ENCODE measurements at regions not wholly inside any gene's neighbourhood (a gene's known extent, or its start where the extent isn't known, plus 50 kb on each side); places are given as distances from the start of the nearest gene placed in this dataset.

- ChIA-PET POLR2A (ENCODE audit: partially characterized antibody) (no interaction called here), CTCF (ENCODE audit: partially characterized antibody) (no interaction called here)
- H3K4me3 ChIP-seq (ENCODE audit: low read length in 2 of 2), result no peak overlapping the region
- Mint-ChIP-seq H3K9me3 (peaks cover 0 to 3% (median 0%) of the 10 kb centered on the region in 8 donors), H3K27me3 (peaks cover 0 to 6% of the 10 kb centered on the region in 2 donors), H3K36me3 (no peaks in the 10 kb centered on the region), H3K27ac (no peak overlapping the region), H3K4me3 (no peak overlapping the region), H3K4me1 (no peaks in the 10 kb centered on the region)
- no peak overlapping the region for H3K27ac ChIP-seq (ENCODE audit: low read depth, low read length)
- DNase-seq, result no peak
- H3K9me3 ChIP-seq (ENCODE audit: control insufficient read depth in 1 of 2, low read length in 2 of 2), result no peaks in the 10 kb centered on the region
- H3K36me3 ChIP-seq (ENCODE audit: insufficient read depth, low read length), result no peaks in the 10 kb centered on the region
- intact Hi-C loops (cut with micrococcal nuclease), result no loop called here
- no peaks in the 10 kb centered on the region for H3K27me3 ChIP-seq (ENCODE audit: insufficient read depth, low read length)
- H3K4me1 ChIP-seq (ENCODE audit: insufficient read depth, low read length), result no peaks in the 10 kb centered on the region
These were observed 345.9 kb upstream of the SHH start for GRCh38 chr7:156158213-156158612.

GRCh38 chr7:156157409-156158012, 345.2 kb upstream of the SHH start:
- no peak overlapping the region for H3K4me3 Mint-ChIP-seq
- H3K27ac Mint-ChIP-seq, result no peak overlapping the region
- H3K9me3 Mint-ChIP-seq, result peaks cover 0 to 3% (median 0%) of the 10 kb centered on the region in 8 donors
- no peak overlapping the region for H3K27ac ChIP-seq (ENCODE audit: low read depth, low read length)
- no peaks in the 10 kb centered on the region for H3K36me3 ChIP-seq (ENCODE audit: insufficient read depth, low read length)
- ChIA-PET POLR2A (ENCODE audit: partially characterized antibody) (no interaction called here), CTCF (ENCODE audit: partially characterized antibody) (no interaction called here)
- no peak overlapping the region for H3K4me3 ChIP-seq (ENCODE audit: low read length in 2 of 2)
- no peak for DNase-seq
- H3K36me3 Mint-ChIP-seq, result no peaks in the 10 kb centered on the region
- no peaks in the 10 kb centered on the region for H3K4me1 Mint-ChIP-seq
- H3K4me1 ChIP-seq (ENCODE audit: insufficient read depth, low read length), result no peaks in the 10 kb centered on the region
- peaks cover 0 to 6% of the 10 kb centered on the region in 2 donors for H3K27me3 Mint-ChIP-seq
- H3K9me3 ChIP-seq (ENCODE audit: control insufficient read depth in 1 of 2, low read length in 2 of 2), result no peaks in the 10 kb centered on the region
- no peaks in the 10 kb centered on the region for H3K27me3 ChIP-seq (ENCODE audit: insufficient read depth, low read length)
- intact Hi-C loops (cut with micrococcal nuclease), result no loop called here

GRCh38 chr7:156156734-156157408, 344.6 kb upstream of the SHH start:
- Histone ChIP-seq H3K4me3 (ENCODE audit: low read length in 2 of 2) (no peak overlapping the region), H3K27me3 (ENCODE audit: insufficient read depth, low read length) (no peaks in the 10 kb centered on the region), H3K27ac (ENCODE audit: low read depth, low read length) (no peak overlapping the region), H3K4me1 (ENCODE audit: insufficient read depth, low read length) (no peaks in the 10 kb centered on the region), H3K36me3 (ENCODE audit: insufficient read depth, low read length) (no peaks in the 10 kb centered on the region), H3K9me3 (ENCODE audit: control insufficient read depth in 1 of 2, low read length in 2 of 2) (no peaks in the 10 kb centered on the region)
- DNase-seq, result no peak
- Mint-ChIP-seq H3K4me3 (peak overlapping the region in 1 of 8 donors; percentile 46), H3K4me1 (no peaks in the 10 kb centered on the region), H3K27ac (no peak overlapping the region), H3K27me3 (peaks cover 0 to 6% of the 10 kb centered on the region in 2 donors), H3K9me3 (peaks cover 0 to 3% (median 0%) of the 10 kb centered on the region in 8 donors), H3K36me3 (no peaks in the 10 kb centered on the region)
- POLR2A ChIA-PET (ENCODE audit: partially characterized antibody), result no interaction called here
- intact Hi-C loops (cut with micrococcal nuclease), result no loop called here
- CTCF ChIA-PET (ENCODE audit: partially characterized antibody), result no interaction called here

- H3K27ac ChIP-seq (ENCODE audit: low read depth, low read length), result no peak overlapping the region
- H3K9me3 ChIP-seq (ENCODE audit: control insufficient read depth in 1 of 2, low read length in 2 of 2), result no peaks in the 10 kb centered on the region
- CTCF ChIA-PET (ENCODE audit: partially characterized antibody), result no interaction called here
- Mint-ChIP-seq H3K27ac (no peak overlapping the region), H3K9me3 (peaks cover 0 to 3% (median 0%) of the 10 kb centered on the region in 8 donors), H3K27me3 (peaks cover 0 to 6% of the 10 kb centered on the region in 2 donors), H3K4me1 (no peaks in the 10 kb centered on the region), H3K36me3 (no peaks in the 10 kb centered on the region), H3K4me3 (no peak overlapping the region)
- H3K4me3 ChIP-seq (ENCODE audit: low read length in 2 of 2), result no peak overlapping the region
- no peak for DNase-seq
- POLR2A ChIA-PET (ENCODE audit: partially characterized antibody), result no interaction called here
- no peaks in the 10 kb centered on the region for H3K4me1 ChIP-seq (ENCODE audit: insufficient read depth, low read length)
- H3K27me3 ChIP-seq (ENCODE audit: insufficient read depth, low read length), result no peaks in the 10 kb centered on the region
- no peaks in the 10 kb centered on the region for H3K36me3 ChIP-seq (ENCODE audit: insufficient read depth, low read length)
- intact Hi-C loops (cut with micrococcal nuclease), result no loop called here
These were observed 343.9 kb upstream of the SHH start for GRCh38 chr7:156155988-156156733.

GRCh38 chr7:156153590-156153989, 341.3 kb upstream of the SHH start:
- Mint-ChIP-seq H3K27ac (no peak overlapping the region), H3K36me3 (no peaks in the 10 kb centered on the region)
- H3K36me3 ChIP-seq (ENCODE audit: insufficient read depth, low read length), result no peaks in the 10 kb centered on the region

GRCh38 chr7:156152390-156152789, 340.1 kb upstream of the SHH start:
- Mint-ChIP-seq H3K27ac (no peak overlapping the region), H3K9me3 (peaks cover 0 to 2% (median 0%) of the 10 kb centered on the region in 8 donors), H3K4me1 (no peaks in the 10 kb centered on the region), H3K36me3 (no peaks in the 10 kb centered on the region), H3K4me3 (no peak overlapping the region), H3K27me3 (peaks cover 0 to 1% of the 10 kb centered on the region in 2 donors)
- intact Hi-C loops (cut with micrococcal nuclease), result no loop called here
- Histone ChIP-seq H3K4me3 (ENCODE audit: low read length in 2 of 2) (no peak overlapping the region), H3K27me3 (ENCODE audit: insufficient read depth, low read length) (no peaks in the 10 kb centered on the region), H3K4me1 (ENCODE audit: insufficient read depth, low read length) (no peaks in the 10 kb centered on the region), H3K36me3 (ENCODE audit: insufficient read depth, low read length) (no peaks in the 10 kb centered on the region), H3K27ac (ENCODE audit: low read depth, low read length) (no peak overlapping the region), H3K9me3 (ENCODE audit: control insufficient read depth in 1 of 2, low read length in 2 of 2) (no peaks in the 10 kb centered on the region)
- ChIA-PET POLR2A (ENCODE audit: partially characterized antibody) (no interaction called here), CTCF (ENCODE audit: partially characterized antibody) (no interaction called here)
- no peak for DNase-seq

More at GRCh38 chr7:156153590-156153989, 341.3 kb upstream of the SHH start:
- Histone ChIP-seq H3K4me3 (ENCODE audit: low read length in 2 of 2) (no peak overlapping the region), H3K27ac (ENCODE audit: low read depth, low read length) (no peak overlapping the region), H3K9me3 (ENCODE audit: control insufficient read depth in 1 of 2, low read length in 2 of 2) (no peaks in the 10 kb centered on the region), H3K4me1 (ENCODE audit: insufficient read depth, low read length) (no peaks in the 10 kb centered on the region), H3K27me3 (ENCODE audit: insufficient read depth, low read length) (no peaks in the 10 kb centered on the region)
- ChIA-PET POLR2A (ENCODE audit: partially characterized antibody) (no interaction called here), CTCF (ENCODE audit: partially characterized antibody) (no interaction called here)
- peaks cover 0 to 2% (median 0%) of the 10 kb centered on the region in 8 donors for H3K9me3 Mint-ChIP-seq
- intact Hi-C loops (cut with micrococcal nuclease), result no loop called here
- H3K4me3 Mint-ChIP-seq, result no peak overlapping the region
- peaks cover 0 to 1% of the 10 kb centered on the region in 2 donors for H3K27me3 Mint-ChIP-seq
- no peak for DNase-seq
- H3K4me1 Mint-ChIP-seq, result no peaks in the 10 kb centered on the region

- Histone ChIP-seq H3K27ac (ENCODE audit: low read depth, low read length) (no peak overlapping the region), H3K9me3 (ENCODE audit: control insufficient read depth in 1 of 2, low read length in 2 of 2) (no peaks in the 10 kb centered on the region), H3K4me1 (ENCODE audit: insufficient read depth, low read length) (no peaks in the 10 kb centered on the region), H3K36me3 (ENCODE audit: insufficient read depth, low read length) (no peaks in the 10 kb centered on the region), H3K4me3 (ENCODE audit: low read length in 2 of 2) (no peak overlapping the region), H3K27me3 (ENCODE audit: insufficient read depth, low read length) (no peaks in the 10 kb centered on the region)
- Mint-ChIP-seq H3K9me3 (peaks cover 0 to 2% (median 0%) of the 10 kb centered on the region in 8 donors), H3K27me3 (no peaks in the 10 kb centered on the region), H3K36me3 (no peaks in the 10 kb centered on the region), H3K4me1 (no peaks in the 10 kb centered on the region), H3K4me3 (no peak overlapping the region), H3K27ac (no peak overlapping the region)
- ChIA-PET CTCF (ENCODE audit: partially characterized antibody) (no interaction called here), POLR2A (ENCODE audit: partially characterized antibody) (no interaction called here)
- no peak for DNase-seq
- intact Hi-C loops (cut with micrococcal nuclease), result no loop called here
These were observed 339.4 kb upstream of the SHH start for GRCh38 chr7:156151658-156152057.

Data from CD4-positive, alpha-beta memory T cell (primary cell).